ENCODE measurements at regions not wholly inside any gene's neighbourhood (a gene's known extent, or its start where the extent isn't known, plus 50 kb on each side); places are given as distances from the start of the nearest gene placed in this dataset.

DNA sequence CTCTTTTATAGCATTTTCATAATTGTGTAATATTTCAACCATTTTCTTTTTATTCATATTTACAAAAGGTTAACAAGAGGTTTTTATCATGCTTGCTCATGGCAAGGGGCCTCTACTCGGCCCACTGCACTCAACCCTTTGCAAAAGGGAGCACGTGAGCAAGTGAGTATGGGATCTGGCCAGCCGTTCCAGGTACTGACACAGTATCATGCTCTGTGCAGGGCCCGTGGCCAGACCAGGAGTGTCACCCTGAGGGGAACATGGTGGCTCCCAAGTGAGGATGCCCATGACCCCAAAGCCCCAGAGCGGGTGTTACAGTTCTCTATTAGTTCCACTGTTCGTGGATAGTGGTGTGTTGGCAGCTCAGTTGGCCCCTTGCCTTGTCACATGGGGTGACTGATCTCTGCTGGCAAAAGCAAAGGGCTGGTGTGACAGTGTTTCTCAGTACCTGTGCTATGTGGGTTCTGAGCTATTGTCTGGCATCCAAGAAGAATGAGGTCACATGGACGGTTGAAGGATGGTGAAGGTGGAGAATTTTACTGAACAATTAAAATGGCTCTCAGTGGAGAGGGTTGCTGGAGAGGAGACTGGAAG lies 777.2 kb upstream of the ADAMTS5 start:
- no peaks in the 10 kb centered on the region for H3K27me3 ChIP-seq (replicated peaks; ENCODE audit: insufficient read depth)
- no peaks in the 10 kb centered on the region for H3K79me2 ChIP-seq (ENCODE audit: insufficient read depth)
- H2AFZ ChIP-seq = no peak overlapping the region
- H3K4me2 ChIP-seq (ENCODE audit: unreplicated experiment) = no peak overlapping the region
- H4K20me1 ChIP-seq (ENCODE audit: insufficient read depth) = no peaks in the 10 kb centered on the region
- in situ Hi-C loops (cut with MboI) = no loop called here
- no peak overlapping the region for H3K4me3 ChIP-seq
- no peaks in the 10 kb centered on the region for H3K4me1 ChIP-seq (ENCODE audit: insufficient read depth)
- no peak for DNase-seq
- WGBS, 2 experiments (ENCODE audit: low coverage in 1 of 2, low lambda C conversion rate in 2 of 2, missing lambda C conversion rate in 2 of 2) = 81 to 85% methylated on average over 7 of the region's 7 CpGs
- no peaks in the 10 kb centered on the region for H3F3A ChIP-seq (ENCODE audit: insufficient read depth)
- H3K9ac ChIP-seq = no peak overlapping the region
- TF ChIP-seq EZH2 (IDR thresholded peaks at IDR 0.05; ENCODE audit: insufficient read depth, poor library complexity, severe bottlenecking) = no peak
- no peak overlapping the region for H3K27ac ChIP-seq
- H3K9me3 ChIP-seq (ENCODE audit: low read depth) = no peaks in the 10 kb centered on the region
- H3K36me3 ChIP-seq (ENCODE audit: low read depth) = no peaks in the 10 kb centered on the region
- no peaks in the 10 kb centered on the region for H3K9me2 ChIP-seq (ENCODE audit: insufficient read depth)

DNA sequence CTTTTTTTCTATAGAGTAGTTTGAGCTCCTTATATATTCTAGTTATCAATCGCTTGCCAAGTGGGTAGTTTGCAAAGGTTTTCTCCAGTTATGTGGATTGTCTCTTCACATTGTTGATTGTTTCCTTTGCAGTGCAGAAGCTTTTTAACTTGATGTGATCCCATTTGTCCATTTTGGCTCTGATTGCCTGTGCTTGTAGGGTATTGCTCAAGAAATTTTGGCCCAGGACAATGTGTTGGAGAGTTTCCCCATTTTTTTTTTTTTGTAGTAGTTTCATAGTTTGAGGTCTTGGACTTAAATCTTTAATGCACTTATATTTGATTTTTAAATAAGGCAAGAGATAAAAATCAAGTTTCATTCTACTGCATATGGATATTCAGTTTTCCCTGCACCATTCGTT lies 774.8 kb upstream of the ADAMTS5 start:
- Histone ChIP-seq H3K27me3 (replicated peaks; ENCODE audit: insufficient read depth) (no peaks in the 10 kb centered on the region), H3K27ac (no peak overlapping the region), H3K4me1 (ENCODE audit: insufficient read depth) (no peaks in the 10 kb centered on the region), H3K79me2 (ENCODE audit: insufficient read depth) (no peaks in the 10 kb centered on the region), H3K9me2 (ENCODE audit: insufficient read depth) (no peaks in the 10 kb centered on the region), H4K20me1 (ENCODE audit: insufficient read depth) (no peaks in the 10 kb centered on the region), H3K4me2 (ENCODE audit: unreplicated experiment) (no peak overlapping the region), H3K4me3 (no peak overlapping the region), H3K9ac (no peak overlapping the region), H2AFZ (no peak overlapping the region), H3K36me3 (ENCODE audit: low read depth) (no peaks in the 10 kb centered on the region), H3F3A (ENCODE audit: insufficient read depth) (no peaks in the 10 kb centered on the region), H3K9me3 (ENCODE audit: low read depth) (no peaks in the 10 kb centered on the region)
- TF ChIP-seq EZH2phosphoT487 (IDR thresholded peaks at IDR 0.05; ENCODE audit: insufficient read depth, low read depth) = no peak
- TF ChIP-seq EZH2 (IDR thresholded peaks at IDR 0.05; ENCODE audit: insufficient read depth, poor library complexity, severe bottlenecking) = no peak
- peak; percentile 30 for DNase-seq
- 45 to 47% methylated on average over 2 of the region's 2 CpGs for WGBS, 2 experiments (ENCODE audit: low coverage in 1 of 2, low lambda C conversion rate in 2 of 2, missing lambda C conversion rate in 2 of 2)
- in situ Hi-C loops (cut with MboI) = no loop called here

DNA sequence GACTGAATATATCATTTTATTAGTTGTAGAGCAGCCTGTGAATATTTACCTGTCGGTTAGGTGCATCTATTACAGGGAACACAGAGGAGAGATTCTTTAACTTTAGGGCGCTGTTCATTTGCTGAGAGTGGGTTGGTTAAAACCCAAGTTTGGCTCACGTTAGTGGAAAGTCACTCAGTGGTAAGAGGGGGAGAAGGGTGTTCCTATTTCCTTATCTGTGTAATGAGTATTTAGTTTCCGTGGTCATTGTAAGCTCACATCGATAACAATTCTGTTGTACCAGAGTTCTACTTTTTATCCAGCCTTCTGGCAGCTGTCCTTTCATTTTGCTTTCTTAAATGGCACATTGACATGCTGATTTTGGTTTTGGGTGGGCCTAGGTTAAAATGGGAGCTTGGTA lies 773.2 kb upstream of the ADAMTS5 start:
- no peaks in the 10 kb centered on the region for H3K4me1 ChIP-seq (ENCODE audit: insufficient read depth)
- TF ChIP-seq EZH2phosphoT487 (IDR thresholded peaks at IDR 0.05; ENCODE audit: insufficient read depth, low read depth) (no peak), EZH2 (IDR thresholded peaks at IDR 0.05; ENCODE audit: insufficient read depth, poor library complexity, severe bottlenecking) (no peak)
- H3K4me3 ChIP-seq = no peak overlapping the region
- H3K27me3 ChIP-seq (replicated peaks; ENCODE audit: insufficient read depth) = no peaks in the 10 kb centered on the region
- no peaks in the 10 kb centered on the region for H4K20me1 ChIP-seq (ENCODE audit: insufficient read depth)
- H3K9ac ChIP-seq = no peak overlapping the region
- H3F3A ChIP-seq (ENCODE audit: insufficient read depth) = no peaks in the 10 kb centered on the region
- no peak overlapping the region for H3K27ac ChIP-seq
- no peak overlapping the region for H2AFZ ChIP-seq
- no peaks in the 10 kb centered on the region for H3K36me3 ChIP-seq (ENCODE audit: low read depth)
- DNase-seq = no peak
- no peak overlapping the region for H3K4me2 ChIP-seq (ENCODE audit: unreplicated experiment)
- no peaks in the 10 kb centered on the region for H3K9me3 ChIP-seq (ENCODE audit: low read depth)
- WGBS, 2 experiments (ENCODE audit: low coverage in 1 of 2, low lambda C conversion rate in 2 of 2, missing lambda C conversion rate in 2 of 2) = 65 to 67% methylated on average over 5 of the region's 5 CpGs
- H3K79me2 ChIP-seq (ENCODE audit: insufficient read depth) = no peaks in the 10 kb centered on the region
- no peaks in the 10 kb centered on the region for H3K9me2 ChIP-seq (ENCODE audit: insufficient read depth)
- in situ Hi-C loops (cut with MboI) = no loop called here

- Histone ChIP-seq H3K9me3 (ENCODE audit: low read depth) (no peaks in the 10 kb centered on the region), H3K79me2 (ENCODE audit: insufficient read depth) (no peaks in the 10 kb centered on the region), H3F3A (ENCODE audit: insufficient read depth) (no peaks in the 10 kb centered on the region), H3K4me2 (ENCODE audit: unreplicated experiment) (no peak overlapping the region), H3K36me3 (ENCODE audit: low read depth) (no peaks in the 10 kb centered on the region), H3K4me3 (no peak overlapping the region), H3K4me1 (ENCODE audit: insufficient read depth) (peaks cover 3% of the 10 kb centered on the region; the same call in 1 of the 2 replicates), H2AFZ (no peak overlapping the region), H4K20me1 (ENCODE audit: insufficient read depth) (no peaks in the 10 kb centered on the region), H3K9me2 (ENCODE audit: insufficient read depth) (no peaks in the 10 kb centered on the region), H3K27me3 (replicated peaks; ENCODE audit: insufficient read depth) (no peaks in the 10 kb centered on the region), H3K27ac (no peak overlapping the region), H3K9ac (no peak overlapping the region)
- DNase-seq = no peak
- TF ChIP-seq EZH2phosphoT487 (IDR thresholded peaks at IDR 0.05; ENCODE audit: insufficient read depth, low read depth) = no peak
- no peak for TF ChIP-seq EZH2 (IDR thresholded peaks at IDR 0.05; ENCODE audit: insufficient read depth, poor library complexity, severe bottlenecking)
- 0 to 5% methylated on average over 1 of the region's 1 CpG for WGBS, 2 experiments (ENCODE audit: low coverage in 1 of 2, low lambda C conversion rate in 2 of 2, missing lambda C conversion rate in 2 of 2)
- in situ Hi-C loops (cut with MboI) = no loop called here
Observed at GRCh38 chr21:27739187-27739586, 772.3 kb upstream of the ADAMTS5 start.

DNA sequence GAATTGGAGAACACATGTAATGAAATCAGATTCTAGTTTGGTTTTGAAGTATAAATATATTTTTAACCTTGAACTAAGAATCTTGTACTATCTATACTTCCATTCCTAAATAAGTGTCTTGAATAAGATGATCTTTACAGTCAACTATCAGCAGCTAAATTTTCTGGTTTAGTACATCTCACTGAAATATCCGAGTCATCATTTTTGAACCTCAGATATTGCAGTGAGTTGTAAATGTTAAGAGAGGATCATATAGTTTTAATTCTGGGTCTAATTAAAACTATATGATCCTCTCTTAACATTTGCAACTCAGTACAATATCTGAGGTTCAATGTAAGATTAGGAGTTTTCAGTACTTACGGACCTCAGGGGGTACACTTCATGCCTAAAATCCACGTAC lies 768.8 kb upstream of the ADAMTS5 start:
- Histone ChIP-seq H4K20me1 (ENCODE audit: insufficient read depth) (no peaks in the 10 kb centered on the region), H3K79me2 (ENCODE audit: insufficient read depth) (no peaks in the 10 kb centered on the region), H3K27me3 (replicated peaks; ENCODE audit: insufficient read depth) (no peaks in the 10 kb centered on the region), H3F3A (ENCODE audit: insufficient read depth) (no peaks in the 10 kb centered on the region), H2AFZ (no peak overlapping the region), H3K4me3 (no peak overlapping the region), H3K4me1 (ENCODE audit: insufficient read depth) (peaks cover 8% of the 10 kb centered on the region; the same call in 1 of the 2 replicates), H3K27ac (no peak overlapping the region), H3K4me2 (ENCODE audit: unreplicated experiment) (no peak overlapping the region), H3K9me2 (ENCODE audit: insufficient read depth) (no peaks in the 10 kb centered on the region), H3K36me3 (ENCODE audit: low read depth) (no peaks in the 10 kb centered on the region), H3K9me3 (ENCODE audit: low read depth) (no peaks in the 10 kb centered on the region), H3K9ac (no peak overlapping the region)
- in situ Hi-C loops (cut with MboI) = no loop called here
- WGBS, 2 experiments (ENCODE audit: low coverage in 1 of 2, low lambda C conversion rate in 2 of 2, missing lambda C conversion rate in 2 of 2) = 91 to 94% methylated on average over 3 of the region's 3 CpGs
- no peak for TF ChIP-seq EZH2 (IDR thresholded peaks at IDR 0.05; ENCODE audit: insufficient read depth, poor library complexity, severe bottlenecking)
- TF ChIP-seq EZH2phosphoT487 (IDR thresholded peaks at IDR 0.05; ENCODE audit: insufficient read depth, low read depth) = no peak
- no peak for DNase-seq

Data from GM23248 (cell line).